ENCODE measurements at regions not wholly inside any gene's neighbourhood (a gene's known extent, or its start where the extent isn't known, plus 50 kb on each side); places are given as distances from the start of the nearest gene placed in this dataset.

GRCh38 chr4:108536577-108536976 lies 83.8 kb upstream of the RPL34 start:
- H3K9ac ChIP-seq (ENCODE audit: low read length), result no peak overlapping the region
- no peak overlapping the region for H2AFZ ChIP-seq (ENCODE audit: low read depth, low read length, severe bottlenecking)
- no peaks in the 10 kb centered on the region for H3K9me2 ChIP-seq (replicated peaks; ENCODE audit: insufficient read depth, low read length)
- H3K27me3 ChIP-seq (ENCODE audit: low read length), result no peaks in the 10 kb centered on the region
- no peaks in the 10 kb centered on the region for H3K9me3 ChIP-seq (ENCODE audit: insufficient read depth, low read length)
- no peak overlapping the region for H3K27ac ChIP-seq (ENCODE audit: low read depth, low read length)
- TF ChIP-seq EZH2phosphoT487 (conservative IDR thresholded peaks at IDR 0.05; ENCODE audit: low read length) (no peak), CTCF (IDR thresholded peaks at IDR 0.05; ENCODE audit: insufficient read depth, low read length, poor library complexity, severe bottlenecking) (no peak)
- H3K4me2 ChIP-seq (ENCODE audit: low read depth, low read length, poor library complexity, severe bottlenecking), result no peak overlapping the region
- H3K36me3 ChIP-seq (ENCODE audit: low read length), result no peaks in the 10 kb centered on the region
- no peaks in the 10 kb centered on the region for H3F3A ChIP-seq (ENCODE audit: insufficient read depth)
- no peaks in the 10 kb centered on the region for H4K20me1 ChIP-seq (ENCODE audit: low read depth, low read length)
- no peak overlapping the region for H3K4me3 ChIP-seq (ENCODE audit: insufficient read depth, low read length, poor library complexity, severe bottlenecking)
- H3K79me2 ChIP-seq (ENCODE audit: insufficient read depth, low read length), result no peaks in the 10 kb centered on the region

GRCh38 chr4:108535757-108536156 lies 84.6 kb upstream of the RPL34 start:
- Histone ChIP-seq H3K4me2 (ENCODE audit: low read depth, low read length, poor library complexity, severe bottlenecking) (no peak overlapping the region), H3K27me3 (ENCODE audit: low read length) (no peaks in the 10 kb centered on the region), H4K20me1 (ENCODE audit: low read depth, low read length) (no peaks in the 10 kb centered on the region), H3K4me3 (ENCODE audit: insufficient read depth, low read length, poor library complexity, severe bottlenecking) (no peak overlapping the region), H2AFZ (ENCODE audit: low read depth, low read length, severe bottlenecking) (no peak overlapping the region), H3K9me3 (ENCODE audit: insufficient read depth, low read length) (no peaks in the 10 kb centered on the region), H3F3A (ENCODE audit: insufficient read depth) (no peaks in the 10 kb centered on the region), H3K9me2 (replicated peaks; ENCODE audit: insufficient read depth, low read length) (no peaks in the 10 kb centered on the region), H3K79me2 (ENCODE audit: insufficient read depth, low read length) (no peaks in the 10 kb centered on the region), H3K9ac (ENCODE audit: low read length) (no peak overlapping the region), H3K27ac (ENCODE audit: low read depth, low read length) (no peak overlapping the region), H3K36me3 (ENCODE audit: low read length) (no peaks in the 10 kb centered on the region)
- TF ChIP-seq EZH2phosphoT487 (conservative IDR thresholded peaks at IDR 0.05; ENCODE audit: low read length) (no peak), CTCF (IDR thresholded peaks at IDR 0.05; ENCODE audit: insufficient read depth, low read length, poor library complexity, severe bottlenecking) (no peak)

- Histone ChIP-seq H2AFZ (ENCODE audit: low read depth, low read length, severe bottlenecking) (no peak overlapping the region), H3K36me3 (ENCODE audit: low read length) (no peaks in the 10 kb centered on the region), H3K9ac (ENCODE audit: low read length) (no peak overlapping the region), H3F3A (ENCODE audit: insufficient read depth) (no peaks in the 10 kb centered on the region), H3K9me3 (ENCODE audit: insufficient read depth, low read length) (no peaks in the 10 kb centered on the region), H3K4me2 (ENCODE audit: low read depth, low read length, poor library complexity, severe bottlenecking) (no peak overlapping the region), H4K20me1 (ENCODE audit: low read depth, low read length) (no peaks in the 10 kb centered on the region), H3K79me2 (ENCODE audit: insufficient read depth, low read length) (no peaks in the 10 kb centered on the region), H3K4me3 (ENCODE audit: insufficient read depth, low read length, poor library complexity, severe bottlenecking) (no peak overlapping the region), H3K27me3 (ENCODE audit: low read length) (no peaks in the 10 kb centered on the region), H3K27ac (ENCODE audit: low read depth, low read length) (no peak overlapping the region), H3K9me2 (replicated peaks; ENCODE audit: insufficient read depth, low read length) (no peaks in the 10 kb centered on the region)
- TF ChIP-seq EZH2phosphoT487 (conservative IDR thresholded peaks at IDR 0.05; ENCODE audit: low read length) (no peak), CTCF (IDR thresholded peaks at IDR 0.05; ENCODE audit: insufficient read depth, low read length, poor library complexity, severe bottlenecking) (no peak)
Measured at GRCh38 chr4:108533876-108534275, 86.5 kb upstream of the RPL34 start.

All from SU-DHL-6 (cell line).